RWPE2 (cell line): ENCODE measurements at regions not wholly inside any gene's neighbourhood (a gene's known extent, or its start where the extent isn't known, plus 50 kb on each side); places are given as distances from the start of the nearest gene placed in this dataset.

Source experiments
- ATAC-seq: fragments of 200-7000 bp; cut with Tn5 transposase; 3 replicates; pipeline ENCODE4 v1.9.1; 2021; ENCODE audit warnings: low read depth
- DNase-seq: peaks from one replicate; pipeline ENCODE4 v3.0.0-alpha.2; 2020; ENCODE audit warnings: low spot score
- H3K27ac ChIP-seq: fragments of 450-650 bp; 2 replicates; pipeline ENCODE4 v1.5.1; 2017; ENCODE audit warnings: mild to moderate bottlenecking; ENCODE audit not compliant: poor library complexity, severe bottlenecking
- H3K27me3 ChIP-seq: fragments of 250-450 bp; sonication (Bioruptor Pico); 2 replicates; pipeline ENCODE4 v1.5.1; 2021; ENCODE audit warnings: mild to moderate bottlenecking, moderate library complexity; ENCODE audit not compliant: insufficient read depth, poor library complexity, severe bottlenecking
- H3K36me3 ChIP-seq: fragments of 250-450 bp; sonication (Bioruptor Pico); 2 replicates; pipeline ENCODE4 v1.5.1; 2020; ENCODE audit warnings: low read depth, mild to moderate bottlenecking, moderate library complexity
- H3K4me1 ChIP-seq: fragments of 250-450 bp; sonication (Bioruptor Pico); 2 replicates; pipeline ENCODE4 v1.5.1; 2021; ENCODE audit warnings: mild to moderate bottlenecking, moderate library complexity; ENCODE audit not compliant: insufficient read depth, poor library complexity, severe bottlenecking
- H3K4me3 ChIP-seq: fragments of 250-450 bp; sonication (Bioruptor Pico); 2 replicates; pipeline ENCODE4 v1.5.1; 2021; ENCODE audit warnings: mild to moderate bottlenecking, moderate library complexity; ENCODE audit not compliant: severe bottlenecking
- H3K9me3 ChIP-seq: fragments of 250-450 bp; sonication (Bioruptor Pico); 2 replicates; pipeline ENCODE4 v1.5.1; 2021; ENCODE audit warnings: mild to moderate bottlenecking, moderate library complexity; ENCODE audit not compliant: severe bottlenecking
- TF ChIP-seq, protein P1 (sequence below): fragments of 450-650 bp; IDR thresholded peaks from one replicate; pipeline ENCODE4 v1.5.1; 2017; ENCODE audit warnings: mild to moderate bottlenecking, moderate library complexity; ENCODE audit not compliant: poor library complexity, severe bottlenecking

DNA sequence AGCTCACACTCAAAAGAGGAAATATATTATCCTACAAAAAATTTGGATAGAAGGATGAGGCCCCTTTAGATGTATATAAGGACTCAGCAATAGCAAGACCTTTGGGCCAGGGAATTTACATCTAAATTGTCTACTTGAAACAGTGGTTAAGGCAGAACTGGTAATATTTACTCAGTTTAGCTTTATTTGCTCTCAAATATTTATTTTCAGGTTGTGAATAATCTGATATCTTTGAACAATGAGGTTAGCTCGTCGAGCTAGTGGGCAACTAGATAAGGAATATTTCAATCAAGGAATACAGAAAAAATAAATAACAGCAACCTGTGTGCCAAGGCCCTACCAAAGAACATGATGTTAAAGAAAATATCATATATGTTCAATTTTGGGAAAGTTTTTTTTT, 966.3 kb downstream of the DTWD2 start:
- Histone ChIP-seq H3K9me3 (no peaks in the 10 kb centered on the region), H3K27me3 (no peaks in the 10 kb centered on the region), H3K4me3 (no peak overlapping the region), H3K36me3 (no peaks in the 10 kb centered on the region), H3K4me1 (no peaks in the 10 kb centered on the region), H3K27ac (no peak overlapping the region)
- TF ChIP-seq, protein P1, sequence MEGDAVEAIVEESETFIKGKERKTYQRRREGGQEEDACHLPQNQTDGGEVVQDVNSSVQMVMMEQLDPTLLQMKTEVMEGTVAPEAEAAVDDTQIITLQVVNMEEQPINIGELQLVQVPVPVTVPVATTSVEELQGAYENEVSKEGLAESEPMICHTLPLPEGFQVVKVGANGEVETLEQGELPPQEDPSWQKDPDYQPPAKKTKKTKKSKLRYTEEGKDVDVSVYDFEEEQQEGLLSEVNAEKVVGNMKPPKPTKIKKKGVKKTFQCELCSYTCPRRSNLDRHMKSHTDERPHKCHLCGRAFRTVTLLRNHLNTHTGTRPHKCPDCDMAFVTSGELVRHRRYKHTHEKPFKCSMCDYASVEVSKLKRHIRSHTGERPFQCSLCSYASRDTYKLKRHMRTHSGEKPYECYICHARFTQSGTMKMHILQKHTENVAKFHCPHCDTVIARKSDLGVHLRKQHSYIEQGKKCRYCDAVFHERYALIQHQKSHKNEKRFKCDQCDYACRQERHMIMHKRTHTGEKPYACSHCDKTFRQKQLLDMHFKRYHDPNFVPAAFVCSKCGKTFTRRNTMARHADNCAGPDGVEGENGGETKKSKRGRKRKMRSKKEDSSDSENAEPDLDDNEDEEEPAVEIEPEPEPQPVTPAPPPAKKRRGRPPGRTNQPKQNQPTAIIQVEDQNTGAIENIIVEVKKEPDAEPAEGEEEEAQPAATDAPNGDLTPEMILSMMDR = no peak
- DNase-seq (no peak), ATAC-seq (no peak)

DNA sequence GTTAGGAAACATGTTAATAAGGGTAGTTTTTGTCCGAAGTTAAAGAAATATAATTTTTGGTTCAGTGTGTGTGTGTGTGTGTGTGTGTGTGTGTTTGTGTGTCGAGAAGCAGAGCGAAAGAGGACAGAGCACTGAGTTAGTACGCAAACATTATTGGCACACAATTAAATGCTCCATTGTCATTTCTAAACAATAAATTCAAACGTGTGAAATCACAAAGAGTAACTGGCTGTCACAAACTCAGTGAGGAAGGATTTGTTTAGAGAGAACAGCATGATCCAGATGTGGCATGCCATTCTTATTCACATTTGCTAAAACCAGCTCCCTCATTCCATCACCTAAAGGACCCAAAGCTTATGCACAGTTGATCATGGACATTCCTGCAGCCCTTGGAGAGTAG, 970.8 kb downstream of the DTWD2 start:
- TF ChIP-seq, protein P1 = no peak
- H3K27me3 ChIP-seq = peaks cover 6% of the 10 kb centered on the region
- DNase-seq (no peak), ATAC-seq (no peak)
- H3K27ac ChIP-seq = no peak overlapping the region
- no peaks in the 10 kb centered on the region for H3K36me3 ChIP-seq
- H3K9me3 ChIP-seq = no peaks in the 10 kb centered on the region
- H3K4me3 ChIP-seq = no peak overlapping the region
- no peaks in the 10 kb centered on the region for H3K4me1 ChIP-seq

DNA sequence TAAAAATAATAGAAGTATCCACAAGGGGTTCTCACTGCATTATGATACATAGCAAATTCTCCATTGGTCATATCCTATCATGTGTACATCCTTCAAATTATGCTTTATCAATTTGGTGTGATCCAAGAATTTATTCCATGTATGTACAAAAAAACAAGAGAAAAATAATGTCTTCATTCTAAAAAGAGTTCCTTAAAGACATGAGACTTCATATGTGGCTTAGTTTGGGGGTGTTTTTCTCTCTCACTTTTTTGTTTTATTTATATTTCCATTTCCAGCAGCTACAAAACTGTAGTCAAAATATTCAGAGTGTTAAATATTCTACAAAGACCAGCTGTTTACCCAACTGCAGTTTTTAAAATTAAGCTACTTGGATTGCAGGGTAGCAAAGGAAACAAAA, 972.0 kb downstream of the DTWD2 start:
- no peaks in the 10 kb centered on the region for H3K36me3 ChIP-seq
- ATAC-seq (no peak), DNase-seq (no peak)

DNA sequence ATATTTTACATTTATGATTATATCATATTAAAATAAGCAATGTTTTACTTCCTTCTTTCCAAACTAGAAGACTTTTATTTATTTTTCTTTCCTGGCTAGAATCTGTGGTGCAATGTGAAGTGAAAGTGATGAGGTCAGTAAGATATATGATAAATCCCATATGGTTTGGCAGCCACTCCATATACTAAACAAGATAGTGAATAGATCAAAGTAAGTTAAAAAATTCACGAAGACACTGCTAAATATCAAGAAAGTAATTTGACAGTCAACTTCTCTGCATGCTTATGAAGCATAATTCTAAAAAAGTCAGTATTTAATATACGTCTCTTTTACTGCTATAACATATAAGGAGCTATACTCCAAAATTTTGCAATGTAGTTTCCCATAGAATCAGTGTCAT, 972.8 kb downstream of the DTWD2 start:
- Histone ChIP-seq H3K27me3 (peaks cover 6% of the 10 kb centered on the region), H3K4me1 (no peaks in the 10 kb centered on the region), H3K36me3 (no peaks in the 10 kb centered on the region), H3K27ac (no peak overlapping the region), H3K4me3 (no peak overlapping the region), H3K9me3 (no peaks in the 10 kb centered on the region)
- ATAC-seq (no peak), DNase-seq (no peak)
- TF ChIP-seq, protein P1 = no peak

More for the DNA sequence above, 972.0 kb downstream of the DTWD2 start:
- H3K9me3 ChIP-seq = no peaks in the 10 kb centered on the region
- TF ChIP-seq, protein P1 = no peak
- H3K27ac ChIP-seq = no peak overlapping the region
- H3K27me3 ChIP-seq = peaks cover 6% of the 10 kb centered on the region
- H3K4me1 ChIP-seq = no peaks in the 10 kb centered on the region
- no peak overlapping the region for H3K4me3 ChIP-seq

DNA sequence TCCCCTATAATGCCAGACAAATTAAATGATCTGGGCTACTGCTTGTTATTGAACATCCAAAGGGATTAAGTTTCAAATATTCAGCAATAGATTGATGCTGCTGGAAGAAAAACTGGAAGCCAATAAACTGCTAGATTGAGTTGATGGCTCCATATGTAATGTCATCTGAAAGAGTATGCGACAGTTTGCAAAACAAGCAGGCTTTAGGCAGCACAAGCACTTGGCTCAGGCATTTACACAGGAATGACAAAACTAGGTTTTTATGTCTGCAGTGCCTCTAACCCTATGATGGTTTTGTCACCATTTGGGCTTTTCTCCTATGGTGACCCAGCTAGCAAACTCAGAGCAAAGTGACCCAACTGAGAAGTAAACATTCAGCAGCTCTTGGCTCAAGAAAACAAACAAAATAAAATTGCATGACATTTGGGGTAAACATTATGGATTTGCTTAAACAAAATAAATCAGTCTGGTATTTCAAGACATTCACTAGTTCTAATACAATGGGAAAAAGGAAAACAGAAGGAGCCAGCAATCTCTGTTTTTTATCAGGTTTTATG, 978.5 kb downstream of the DTWD2 start:
- Histone ChIP-seq H3K9me3 (no peaks in the 10 kb centered on the region), H3K27ac (no peak overlapping the region), H3K27me3 (peaks cover 10% of the 10 kb centered on the region), H3K4me1 (no peaks in the 10 kb centered on the region), H3K36me3 (no peaks in the 10 kb centered on the region), H3K4me3 (no peak overlapping the region)
- ATAC-seq (no peak), DNase-seq (no peak)
- TF ChIP-seq, protein P1 = no peak
